ENCODE measurements at regions not wholly inside any gene's neighbourhood (a gene's known extent, or its start where the extent isn't known, plus 50 kb on each side); places are given as distances from the start of the nearest gene placed in this dataset.

DNA sequence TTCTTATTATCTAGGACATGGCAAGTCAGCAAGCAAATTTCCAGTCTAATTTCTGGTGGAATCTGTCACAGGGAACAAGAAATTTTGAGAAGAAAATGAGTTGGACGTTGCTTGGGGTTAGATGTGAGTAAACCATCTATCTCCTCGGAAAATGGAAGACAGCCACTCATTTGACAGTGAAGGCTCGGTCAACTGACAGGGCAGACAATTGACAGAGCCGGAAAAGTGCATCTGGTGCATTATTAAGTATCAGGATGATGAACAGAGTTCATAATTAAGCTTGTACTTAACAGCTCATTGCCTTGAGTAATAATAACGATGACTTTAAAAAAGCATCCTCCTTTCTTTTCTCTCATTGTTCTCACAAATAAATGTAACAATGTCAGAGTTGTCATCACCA lies 168.4 kb downstream of the MAD2L1 start:
- whole genome bisulfite sequencing, 4 donors: 68 to 85% (median 76%) methylated on average over 5 of the region's 5 CpGs
- H3K9me3 ChIP-seq: no peaks in the 10 kb centered on the region
- no peak overlapping the region for H3K27ac ChIP-seq
- no peaks in the 10 kb centered on the region for H3K36me3 ChIP-seq
- DNase-seq (no peak), ATAC-seq (no peak)
- intact Hi-C loops (cut with DNase I): no loop called here
- H3K4me3 ChIP-seq: no peak overlapping the region
- H3K27me3 ChIP-seq: no peaks in the 10 kb centered on the region
- H3K4me1 ChIP-seq: no peaks in the 10 kb centered on the region
- TF ChIP-seq, protein P1, sequence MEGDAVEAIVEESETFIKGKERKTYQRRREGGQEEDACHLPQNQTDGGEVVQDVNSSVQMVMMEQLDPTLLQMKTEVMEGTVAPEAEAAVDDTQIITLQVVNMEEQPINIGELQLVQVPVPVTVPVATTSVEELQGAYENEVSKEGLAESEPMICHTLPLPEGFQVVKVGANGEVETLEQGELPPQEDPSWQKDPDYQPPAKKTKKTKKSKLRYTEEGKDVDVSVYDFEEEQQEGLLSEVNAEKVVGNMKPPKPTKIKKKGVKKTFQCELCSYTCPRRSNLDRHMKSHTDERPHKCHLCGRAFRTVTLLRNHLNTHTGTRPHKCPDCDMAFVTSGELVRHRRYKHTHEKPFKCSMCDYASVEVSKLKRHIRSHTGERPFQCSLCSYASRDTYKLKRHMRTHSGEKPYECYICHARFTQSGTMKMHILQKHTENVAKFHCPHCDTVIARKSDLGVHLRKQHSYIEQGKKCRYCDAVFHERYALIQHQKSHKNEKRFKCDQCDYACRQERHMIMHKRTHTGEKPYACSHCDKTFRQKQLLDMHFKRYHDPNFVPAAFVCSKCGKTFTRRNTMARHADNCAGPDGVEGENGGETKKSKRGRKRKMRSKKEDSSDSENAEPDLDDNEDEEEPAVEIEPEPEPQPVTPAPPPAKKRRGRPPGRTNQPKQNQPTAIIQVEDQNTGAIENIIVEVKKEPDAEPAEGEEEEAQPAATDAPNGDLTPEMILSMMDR (IDR thresholded peaks at IDR 0.05): no peak
- no peak for TF ChIP-seq POLR2A (IDR thresholded peaks at IDR 0.05)

DNA sequence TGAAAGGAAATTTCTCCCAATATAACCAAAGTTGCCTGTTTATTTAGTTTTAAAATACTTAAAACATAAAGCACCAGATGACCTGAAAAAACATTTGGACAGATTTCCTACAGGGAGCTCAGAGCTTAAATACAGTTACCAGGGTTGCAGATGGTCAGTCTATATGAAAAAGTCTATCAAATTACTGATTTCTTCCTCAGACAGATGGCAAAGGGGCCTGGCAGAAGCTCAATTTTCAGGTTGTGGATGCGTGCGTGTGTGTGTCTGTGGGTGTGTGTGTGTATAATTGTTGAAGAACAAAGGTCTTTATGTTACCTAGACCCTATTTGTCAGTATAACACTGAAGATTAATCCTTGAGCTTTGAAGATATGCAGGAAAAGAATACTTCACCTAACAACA lies 169.4 kb downstream of the MAD2L1 start:
- H3K36me3 ChIP-seq: no peaks in the 10 kb centered on the region
- intact Hi-C loops (cut with DNase I): no loop called here
- H3K27me3 ChIP-seq: no peaks in the 10 kb centered on the region
- TF ChIP-seq POLR2A (IDR thresholded peaks at IDR 0.05): no peak
- TF ChIP-seq, protein P1 (IDR thresholded peaks at IDR 0.05): no peak
- H3K9me3 ChIP-seq: no peaks in the 10 kb centered on the region
- ATAC-seq (no peak), DNase-seq (no peak)
- no peaks in the 10 kb centered on the region for H3K4me1 ChIP-seq
- no peak overlapping the region for H3K27ac ChIP-seq
- H3K4me3 ChIP-seq: no peak overlapping the region
- WGBS, 4 donors: 89 to 91% (median 90%) methylated on average over 2 of the region's 2 CpGs

DNA sequence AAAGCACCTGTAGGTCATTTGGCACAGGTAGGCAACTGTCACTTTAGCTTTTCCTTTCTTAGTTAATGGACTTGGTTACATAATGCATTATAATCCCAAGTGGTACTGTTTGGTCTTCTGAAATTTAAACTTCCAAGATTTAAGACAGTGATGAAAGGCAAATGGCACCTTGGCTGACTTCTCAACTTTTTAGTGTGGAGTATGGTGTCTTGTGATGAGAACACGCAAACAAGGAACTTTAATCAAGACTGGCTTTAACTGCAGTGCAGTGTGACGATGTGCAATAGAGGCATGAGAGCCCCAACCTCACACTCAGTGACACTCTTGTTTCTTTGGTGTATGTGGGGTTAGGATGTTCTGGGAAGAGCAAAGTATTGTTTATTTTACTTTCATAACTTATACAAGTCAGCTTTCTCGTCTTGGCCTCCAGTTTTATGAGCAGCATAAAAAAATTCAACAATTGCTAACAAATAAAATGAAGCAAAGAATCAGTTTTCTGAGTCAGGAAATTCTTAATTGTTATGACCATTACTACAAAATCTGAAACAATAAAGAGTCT lies 171.9 kb downstream of the MAD2L1 start:
- no peak for ATAC-seq

DNA sequence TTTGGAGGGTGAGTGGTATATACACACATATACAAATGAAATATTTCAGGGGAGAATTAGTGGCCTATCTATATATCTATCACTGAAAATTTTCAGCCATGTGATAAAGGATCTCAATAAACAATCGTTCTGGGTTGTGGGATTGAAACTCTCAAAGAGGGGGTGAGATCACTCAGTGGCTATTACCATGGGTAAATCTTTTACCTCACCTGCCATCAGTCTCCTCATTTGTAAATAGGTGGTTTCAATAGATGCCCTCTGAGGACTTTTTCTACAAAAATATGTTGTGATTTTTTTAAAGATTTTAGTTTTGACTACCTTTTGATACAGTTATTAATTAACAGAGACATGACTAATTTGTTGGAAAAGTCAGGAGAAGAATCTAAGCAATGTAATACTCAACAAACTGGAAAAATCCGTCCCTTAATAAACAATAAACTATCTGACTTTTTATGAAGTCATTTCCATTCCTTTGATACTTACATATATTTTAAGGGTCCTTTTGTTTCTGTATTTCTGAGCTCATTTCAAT lies 192.8 kb downstream of the MAD2L1 start:
- H3K4me1 ChIP-seq: no peaks in the 10 kb centered on the region
- intact Hi-C loops (cut with DNase I): no loop called here
- no peak overlapping the region for H3K27ac ChIP-seq
- no peak for TF ChIP-seq POLR2A (IDR thresholded peaks at IDR 0.05)
- TF ChIP-seq, protein P1 (IDR thresholded peaks at IDR 0.05): no peak
- H3K36me3 ChIP-seq: no peaks in the 10 kb centered on the region
- peaks cover 0 to 3% (median 0%) of the 10 kb centered on the region in 12 donors for H3K9me3 ChIP-seq
- H3K27me3 ChIP-seq: no peaks in the 10 kb centered on the region
- H3K4me3 ChIP-seq: no peak overlapping the region
- no peak for DNase-seq
- WGBS, 4 donors: 70 to 75% (median 72%) methylated on average over 2 of the region's 2 CpGs
- no peak for ATAC-seq

More for the DNA sequence above, 171.9 kb downstream of the MAD2L1 start:
- H3K27me3 ChIP-seq: no peaks in the 10 kb centered on the region
- H3K9me3 ChIP-seq: no peaks in the 10 kb centered on the region
- H3K4me1 ChIP-seq: no peaks in the 10 kb centered on the region
- WGBS, 4 donors: 78 to 86% (median 85%) methylated on average over 3 of the region's 3 CpGs
- peak overlapping the region in 1 of 12 donors; percentile 69 for H3K27ac ChIP-seq
- DNase-seq: no peak
- TF ChIP-seq POLR2A (IDR thresholded peaks at IDR 0.05): no peak
- TF ChIP-seq, protein P1 (IDR thresholded peaks at IDR 0.05): no peak
- no peaks in the 10 kb centered on the region for H3K36me3 ChIP-seq
- no peak overlapping the region for H3K4me3 ChIP-seq
- intact Hi-C loops (cut with DNase I): no loop called here
